HCT116 (cell line): ENCODE measurements at regions not wholly inside any gene's neighbourhood (a gene's known extent, or its start where the extent isn't known, plus 50 kb on each side); places are given as distances from the start of the nearest gene placed in this dataset.

Source experiments
- ATAC-seq: fragments of 200-7000 bp; cut with Tn5 transposase; 2 replicates; pipeline ENCODE4 v1.9.1; 2020; ENCODE audit warnings: mild to moderate bottlenecking, moderate library complexity
- BruUV-seq: library from RNA; stranded (reverse); fragments of 400-500 nt; replicated peaks from 2 replicates; lab custom pipeline; 2021; lab: Mats Ljungman, UMichigan
- CTCF ChIA-PET: fragments of 300-600 bp; sonication (Branson Sonifier 250); formaldehyde crosslinking; loops from one replicate; lab custom pipeline; 2021; ENCODE audit warnings: antibody characterized with exemption; lab: Charles Lee
- POLR2A ChIA-PET: fragments of 300-600, 350-600 bp; sonication (Branson Sonifier 250); formaldehyde crosslinking; loops from one replicate; lab custom pipeline; 2021; ENCODE audit warnings: antibody characterized with exemption; lab: Charles Lee
- RAD21 ChIA-PET, 2 experiments: fragments of 300-600 bp; sonication (Branson Sonifier 250); formaldehyde crosslinking; loops; one replicate each; lab custom pipeline; 2023; ENCODE audit warnings: low total read pairs in 2 of 2; ENCODE audit not compliant: uncharacterized antibody in 2 of 2, unreplicated experiment in 2 of 2, low non-redundant PET in 1 of 2; lab: Charles Lee
- DNase-seq: peaks from one replicate; pipeline ENCODE4 v3.0.0-alpha.2; 2010; ENCODE audit warnings: low read depth, low spot score
- H2AFZ ChIP-seq: fragments of 200-600 bp; shearing (Covaris generic), sonication (generic); 2 replicates; pipeline ENCODE4 v1.6.1; 2017; ENCODE audit warnings: low read depth, mixed run types, mixed read lengths, antibody characterized with exemption, low read length; ENCODE audit not compliant: poor library complexity, severe bottlenecking
- H3K27ac ChIP-seq: 2 replicates; pipeline ENCODE4 v1.5.1; 2012; ENCODE audit warnings: low read depth, low read length
- H3K27me3 ChIP-seq: fragments of 200-600 bp; sonication (generic); 2 replicates; pipeline ENCODE4 v1.6.1; 2016; ENCODE audit warnings: mixed run types, low read length, mixed read lengths; ENCODE audit not compliant: insufficient read depth
- H3K36me3 ChIP-seq, 2 experiments: fragments of 200-500 bp in 1 of 2; fragments of 200-600 bp in 1 of 2; sonication (Bioruptor generic) in 1 of 2; sonication (generic) in 1 of 2; 2 replicates each; pipeline versions ENCODE4 v1.5.1 to v1.6.1; 2014 to 2016; ENCODE audit warnings: low read length in 2 of 2, inconsistent platforms in 1 of 2, mixed read lengths in 1 of 2, mixed run types in 1 of 2; ENCODE audit not compliant: insufficient read depth in 2 of 2, control insufficient read depth in 1 of 2
- H3K4me1 ChIP-seq, 2 experiments: fragments of 200-600 bp in 1 of 2; sonication (generic) in 1 of 2; 2 replicates each; pipeline versions ENCODE4 v1.5.1 to v1.6.1; 2012 to 2017; ENCODE audit warnings: low read length in 2 of 2, inconsistent platforms in 1 of 2, mild to moderate bottlenecking in 1 of 2, mixed read lengths in 1 of 2, mixed run types in 1 of 2, moderate library complexity in 1 of 2; ENCODE audit not compliant: insufficient read depth in 2 of 2, control insufficient read depth in 1 of 2
- H3K4me2 ChIP-seq: fragments of 200-600 bp; sonication (generic); 2 replicates; pipeline ENCODE4 v1.6.1; 2017; ENCODE audit warnings: mixed run types, low read length, mixed read lengths
- H3K4me3 ChIP-seq, 2 experiments: fragments of 200-600 bp in 1 of 2; sonication (generic) in 1 of 2; replicated peaks in 1 of 2; 2 replicates each; pipeline ENCODE4 v1.5.1; 2011 to 2016; ENCODE audit warnings: low read length in 2 of 2, control low read depth in 1 of 2, low read depth in 1 of 2, mild to moderate bottlenecking in 1 of 2, mixed read lengths in 1 of 2, mixed run types in 1 of 2
- H3K79me2 ChIP-seq: fragments of 200-600 bp; sonication (generic); 2 replicates; pipeline ENCODE4 v1.6.1; 2017; ENCODE audit warnings: mild to moderate bottlenecking, mixed run types, low read length, moderate library complexity, mixed read lengths; ENCODE audit not compliant: insufficient read depth
- H3K9ac ChIP-seq: fragments of 200-600 bp; sonication (generic); 2 replicates; pipeline ENCODE4 v1.6.1; 2016; ENCODE audit warnings: low read length, mixed read lengths
- H3K9me2 ChIP-seq: fragments of 200-600 bp; sonication (generic), shearing (Covaris generic); 2 replicates; pipeline ENCODE4 v1.6.1; 2017; ENCODE audit warnings: mixed run types, mild to moderate bottlenecking, moderate library complexity; ENCODE audit not compliant: insufficient read depth
- H3K9me3 ChIP-seq, 2 experiments: fragments of 200-500 bp in 1 of 2; fragments of 200-600 bp in 1 of 2; sonication (Bioruptor generic) in 1 of 2; sonication (generic) in 1 of 2; 2 replicates each; pipeline ENCODE4 v1.6.1; 2014 to 2017; ENCODE audit warnings: low read length in 2 of 2, mixed read lengths in 2 of 2, inconsistent platforms in 1 of 2, low read depth in 1 of 2, mild to moderate bottlenecking in 1 of 2, mixed run types in 1 of 2, moderate library complexity in 1 of 2; ENCODE audit not compliant: control insufficient read depth in 1 of 2, insufficient read depth in 1 of 2
- H4K20me1 ChIP-seq: fragments of 200-600 bp; sonication (generic), shearing (Covaris generic); 2 replicates; pipeline ENCODE4 v1.6.1; 2017; ENCODE audit warnings: mixed run types, mild to moderate bottlenecking, moderate library complexity; ENCODE audit not compliant: insufficient read depth
- CEBPB ChIP-seq: IDR thresholded peaks from 2 replicates; pipeline ENCODE4 v1.6.1; 2012; ENCODE audit warnings: low read depth
- ELF1 ChIP-seq: IDR thresholded peaks from 2 replicates; pipeline ENCODE4 v1.6.1; 2012; ENCODE audit warnings: low read depth, borderline replicate concordance
- EZH2 ChIP-seq: fragments of 200-600 bp; sonication (generic); IDR thresholded peaks from 2 replicates; pipeline ENCODE4 v1.6.1; 2017; ENCODE audit warnings: antibody characterized with exemption, mixed run types
- MAX ChIP-seq: IDR thresholded peaks from 2 replicates; pipeline ENCODE4 v1.6.1; 2012
- POLR2A ChIP-seq: IDR thresholded peaks from 2 replicates; pipeline ENCODE4 v1.7.0; 2011; ENCODE audit warnings: borderline replicate concordance; ENCODE audit not compliant: insufficient read depth, insufficient read length; ENCODE audit errors: extremely low read depth
- REST ChIP-seq: IDR thresholded peaks from 2 replicates; pipeline ENCODE4 v1.6.1; 2012; ENCODE audit warnings: low read depth
- SP1 ChIP-seq: IDR thresholded peaks from 2 replicates; pipeline ENCODE4 v1.6.1; 2012; ENCODE audit warnings: low read depth
- YY1 ChIP-seq: IDR thresholded peaks from 2 replicates; pipeline ENCODE4 v1.6.1; 2011; ENCODE audit warnings: low read length, low read depth, moderate library complexity, mild to moderate bottlenecking; ENCODE audit not compliant: insufficient replicate concordance; ENCODE audit errors: extremely low read depth
- ZNF274 ChIP-seq: fragments of 200-500 bp; sonication (Bioruptor generic); IDR thresholded peaks from 2 replicates; pipeline ENCODE4 v1.6.1; 2014; ENCODE audit warnings: mild to moderate bottlenecking, low read depth, low read length, inconsistent platforms
- intact Hi-C: fragments of 100-400 bp; cut with micrococcal nuclease; formaldehyde crosslinking; loops from 2 replicates; pipeline ENCODE4 v1.10.0; 2022

DNA sequence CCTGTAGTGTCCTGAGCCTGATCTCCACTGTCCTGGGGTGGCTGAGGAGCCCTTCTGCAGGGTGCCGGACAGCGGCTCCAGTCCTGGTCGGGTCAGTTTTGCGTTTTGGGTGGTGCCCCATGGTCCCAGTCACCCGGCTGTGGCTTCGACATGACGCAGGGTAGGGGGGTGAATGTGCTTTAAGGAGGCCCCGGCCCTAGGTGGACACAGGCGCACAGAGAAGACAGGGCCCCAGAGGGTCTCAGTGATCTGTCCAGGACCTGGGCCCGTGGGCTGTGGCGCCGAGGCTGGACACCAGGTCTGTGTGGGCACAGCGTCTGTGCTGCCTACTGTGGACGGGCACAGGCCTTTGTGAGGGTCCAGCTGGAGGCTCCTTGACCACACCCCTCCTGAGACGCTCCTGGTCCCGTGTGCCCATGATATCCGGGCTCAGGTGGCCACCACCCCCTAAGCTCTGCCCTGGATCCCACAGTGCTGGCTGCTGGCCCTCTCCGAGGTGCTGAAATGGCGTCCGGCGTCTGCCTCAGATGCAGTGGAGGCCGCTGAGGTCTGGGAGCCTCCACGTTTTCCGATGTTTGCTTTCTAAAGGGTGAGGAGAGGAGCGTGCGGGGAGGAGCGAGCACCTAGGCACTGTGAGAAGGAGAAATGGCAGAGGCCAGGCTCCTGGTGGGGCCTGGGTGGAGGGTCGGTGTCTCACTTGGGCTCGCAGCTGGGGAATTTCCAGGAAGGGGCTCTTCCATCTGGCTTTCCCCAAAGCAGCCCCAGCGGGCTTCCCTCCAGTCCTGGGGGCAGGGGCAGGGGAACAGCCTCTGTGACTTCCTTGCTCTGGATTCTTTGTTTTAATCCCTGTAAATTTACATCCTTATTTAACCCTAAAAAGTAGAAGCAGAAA is 56.1 kb upstream of the ACSF3 start:
- TF ChIP-seq REST, result peak; percentile 84
- TF ChIP-seq ZNF274, result no peak
- no peak for TF ChIP-seq ELF1
- TF ChIP-seq, all 23 proteins: peak for 1
- no peaks in the 10 kb centered on the region for H3K4me1 ChIP-seq
- intact Hi-C loops, result no loop called here
- H3K4me2 ChIP-seq, result no peak overlapping the region
- ChIA-PET CTCF (no interaction called here), RAD21 (no interaction called here), POLR2A (no interaction called here)
- no peak overlapping the region for H3K4me3 ChIP-seq
- ATAC-seq (peak; percentile 69), DNase-seq (no peak)
- no peaks in the 10 kb centered on the region for H3K9me2 ChIP-seq
- no peaks in the 10 kb centered on the region for H3K9me3 ChIP-seq
- no peak overlapping the region for H3K27ac ChIP-seq
- BruUV-seq, result no TSS peak
- H3K27me3 ChIP-seq, result peaks cover 41% of the 10 kb centered on the region
- H3K9ac ChIP-seq, result no peak overlapping the region
- no peak overlapping the region for H2AFZ ChIP-seq
- H3K36me3 ChIP-seq, result no peaks in the 10 kb centered on the region
- H4K20me1 ChIP-seq, result no peaks in the 10 kb centered on the region
- H3K79me2 ChIP-seq, result no peaks in the 10 kb centered on the region

DNA sequence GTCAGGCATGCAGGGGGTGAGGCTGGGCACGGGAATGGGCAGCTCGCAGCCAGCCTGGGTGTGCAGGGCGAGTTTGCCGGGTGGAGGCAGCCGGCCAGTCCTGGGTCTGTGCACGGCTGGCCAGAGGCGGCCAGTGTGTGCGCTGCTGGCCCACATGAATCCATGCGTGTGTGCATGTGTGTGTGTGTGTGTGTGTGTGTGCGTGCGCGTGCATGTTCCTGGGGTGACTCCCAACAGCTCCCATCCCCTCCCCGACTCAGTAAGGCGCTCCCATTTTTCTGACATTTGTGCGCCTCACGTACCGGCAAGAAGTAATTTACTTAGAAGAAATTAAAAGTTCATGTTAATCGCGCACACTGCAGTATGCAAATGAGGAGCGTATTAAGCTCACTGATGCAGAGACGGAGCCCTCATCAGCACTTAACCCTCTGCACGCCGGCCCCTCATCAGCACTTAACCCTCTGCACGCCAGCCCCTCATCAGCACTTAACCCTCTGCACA is 55.4 kb upstream of the ACSF3 start:
- H3K4me3 ChIP-seq, result no peak overlapping the region
- ATAC-seq (no peak), DNase-seq (no peak)
- POLR2A ChIA-PET, result no interaction called here
- H4K20me1 ChIP-seq, result no peaks in the 10 kb centered on the region
- H3K9ac ChIP-seq, result no peak overlapping the region
- H2AFZ ChIP-seq, result no peak overlapping the region
- intact Hi-C loops, result no loop called here
- H3K27ac ChIP-seq, result no peak overlapping the region
- BruUV-seq, result no TSS peak
- CTCF ChIA-PET, result no interaction called here
- H3K9me3 ChIP-seq, result no peaks in the 10 kb centered on the region
- H3K36me3 ChIP-seq, result no peaks in the 10 kb centered on the region
- H3K4me1 ChIP-seq, result no peaks in the 10 kb centered on the region
- H3K4me2 ChIP-seq, result no peak overlapping the region
- H3K79me2 ChIP-seq, result no peaks in the 10 kb centered on the region
- peaks cover 41% of the 10 kb centered on the region for H3K27me3 ChIP-seq
- H3K9me2 ChIP-seq, result no peaks in the 10 kb centered on the region
- RAD21 ChIA-PET, result no interaction called here
- TF ChIP-seq SP1, result no peak
- TF ChIP-seq POLR2A, result no peak
- no peak for TF ChIP-seq CEBPB
- no peak for TF ChIP-seq REST
- TF ChIP-seq EZH2, result no peak
- TF ChIP-seq MAX, result no peak
- no peak for TF ChIP-seq YY1
